SK-N-SH treated with all-trans-retinoic acid at 6 μM for 48 hours (cell line): ENCODE measurements at regions not wholly inside any gene's neighbourhood (a gene's known extent, or its start where the extent isn't known, plus 50 kb on each side); places are given as distances from the start of the nearest gene placed in this dataset.

ENCODE experiments used
- ATAC-seq: fragments of 200-7000 bp; cut with Tn5 transposase; 3 replicates; pipeline ENCODE4 v1.9.1; 2020; ENCODE audit warnings: mild to moderate bottlenecking, moderate library complexity
- ARNTL ChIP-seq: fragments of 450-650 bp; formaldehyde crosslinking; IDR thresholded peaks from 2 replicates; pipeline ENCODE4 v1.5.0; 2020; ENCODE audit warnings: low read depth, mild to moderate bottlenecking, moderate library complexity, borderline replicate concordance
- BACH2 ChIP-seq: fragments of 250-450 bp; sonication (Bioruptor Pico); IDR thresholded peaks from 2 replicates; pipeline ENCODE4 v1.9.0; 2021; ENCODE audit warnings: mild to moderate bottlenecking, borderline replicate concordance
- CSDC2 ChIP-seq: fragments of 250-450 bp; sonication (Bioruptor Pico); IDR thresholded peaks from 2 replicates; pipeline ENCODE4 v1.5.0; 2020; ENCODE audit warnings: mild to moderate bottlenecking, moderate library complexity
- CSRNP3 ChIP-seq: fragments of 250-450 bp; sonication (Bioruptor Pico); IDR thresholded peaks from 2 replicates; pipeline ENCODE4 v1.5.1; 2021; ENCODE audit warnings: mild to moderate bottlenecking, moderate library complexity
- ESRRG ChIP-seq: fragments of 250-450 bp; sonication (Bioruptor Pico); IDR thresholded peaks from 2 replicates; pipeline ENCODE4 v1.6.1; 2021; ENCODE audit warnings: mild to moderate bottlenecking
- GLIS3 ChIP-seq: fragments of 250-450 bp; sonication (Bioruptor Pico); IDR thresholded peaks from 2 replicates; pipeline ENCODE4 v1.5.0; 2020; ENCODE audit warnings: mild to moderate bottlenecking, moderate library complexity
- ISL1 ChIP-seq: fragments of 250-450 bp; sonication (Bioruptor Pico); IDR thresholded peaks from 2 replicates; pipeline ENCODE4 v2.1.2; 2022; ENCODE audit warnings: mild to moderate bottlenecking, moderate library complexity
- OSR1 ChIP-seq: fragments of 250-450 bp; sonication (Bioruptor Pico); IDR thresholded peaks from 2 replicates; pipeline ENCODE4 v1.8.0; 2022; ENCODE audit warnings: moderate library complexity, mild to moderate bottlenecking, inconsistent platforms
- PATZ1 ChIP-seq: fragments of 250-450 bp; sonication (Bioruptor Pico); IDR thresholded peaks from 2 replicates; pipeline ENCODE4 v1.8.0; 2020; ENCODE audit warnings: mild to moderate bottlenecking, moderate library complexity, borderline replicate concordance
- POU6F1 ChIP-seq: fragments of 250-450 bp; sonication (Bioruptor Pico); IDR thresholded peaks from 2 replicates; pipeline ENCODE4 v1.8.0; 2021; ENCODE audit warnings: low read depth, mild to moderate bottlenecking, moderate library complexity, borderline replicate concordance
- PPARA ChIP-seq: fragments of 250-450 bp; sonication (Bioruptor Pico); IDR thresholded peaks from 2 replicates; pipeline ENCODE4 v1.5.0; 2020; ENCODE audit warnings: mild to moderate bottlenecking, borderline replicate concordance
- RARB ChIP-seq: fragments of 250-450 bp; sonication (Bioruptor Pico); IDR thresholded peaks from 2 replicates; pipeline ENCODE4 v1.8.0; 2021; ENCODE audit warnings: mild to moderate bottlenecking, moderate library complexity
- TOX ChIP-seq: fragments of 250-450 bp; sonication (Bioruptor Pico); IDR thresholded peaks from 2 replicates; pipeline ENCODE4 v1.8.0; 2021; ENCODE audit warnings: mild to moderate bottlenecking, moderate library complexity, borderline replicate concordance
- TSHZ2 ChIP-seq: fragments of 250-450 bp; sonication (Bioruptor Pico); IDR thresholded peaks from 2 replicates; pipeline ENCODE4 v1.5.0; 2020; ENCODE audit warnings: mild to moderate bottlenecking, moderate library complexity
- ZC3H10 ChIP-seq: fragments of 250-450 bp; sonication (Bioruptor Pico); IDR thresholded peaks from 2 replicates; pipeline ENCODE4 v1.5.1; 2021; ENCODE audit warnings: mild to moderate bottlenecking, moderate library complexity
- ZFP3 ChIP-seq: fragments of 250-450 bp; sonication (Bioruptor Pico); IDR thresholded peaks from 2 replicates; pipeline ENCODE4 v1.5.0; 2020; ENCODE audit warnings: mild to moderate bottlenecking, moderate library complexity
- ZNF565 ChIP-seq: fragments of 450-650 bp; formaldehyde crosslinking; conservative IDR thresholded peaks from 2 replicates; pipeline ENCODE4 v1.5.0; 2020; ENCODE audit warnings: low read depth, mild to moderate bottlenecking, moderate library complexity
- ZNF70 ChIP-seq: fragments of 450-650 bp; formaldehyde crosslinking; IDR thresholded peaks from 2 replicates; pipeline ENCODE4 v1.5.0; 2020; ENCODE audit warnings: mild to moderate bottlenecking, moderate library complexity
- ZNF8 ChIP-seq: fragments of 450-650 bp; formaldehyde crosslinking; IDR thresholded peaks from 2 replicates; pipeline ENCODE4 v1.5.0; 2020; ENCODE audit warnings: mild to moderate bottlenecking, moderate library complexity

GRCh38 chr10:83848677-83849076 lies 290.6 kb upstream of the GHITM start:
- TF ChIP-seq ZFP3 (CRISPR knock-in tag), result no peak
- no peak for TF ChIP-seq RARB (CRISPR knock-in tag)
- no peak for TF ChIP-seq ZNF70
- no peak for TF ChIP-seq TOX (CRISPR knock-in tag)
- no peak for TF ChIP-seq OSR1 (CRISPR knock-in tag)
- ATAC-seq, result no peak

GRCh38 chr10:83849150-83849549 lies 290.2 kb upstream of the GHITM start:
- TF ChIP-seq OSR1 (CRISPR knock-in tag) (no peak), ZNF8 (no peak), GLIS3 (no peak), CSDC2 (no peak), BACH2 (no peak), TSHZ2 (CRISPR knock-in tag) (no peak), ZFP3 (CRISPR knock-in tag) (no peak), RARB (CRISPR knock-in tag) (no peak), ZNF565 (CRISPR knock-in tag) (no peak), PATZ1 (no peak), ESRRG (CRISPR knock-in tag) (no peak), POU6F1 (no peak)
- TF ChIP-seq, all 23 proteins: peak for 0
- ATAC-seq, result no peak

GRCh38 chr10:83852146-83852545 lies 287.2 kb upstream of the GHITM start:
- ATAC-seq, result no peak
- TF ChIP-seq ZC3H10 (CRISPR knock-in tag) (no peak), TSHZ2 (CRISPR knock-in tag) (no peak), OSR1 (CRISPR knock-in tag) (no peak), ARNTL (no peak), ESRRG (CRISPR knock-in tag) (no peak), GLIS3 (no peak)
- TF ChIP-seq, all 23 proteins: peak for 0

- ATAC-seq, result no peak
- TF ChIP-seq GLIS3 (no peak), PPARA (no peak), ISL1 (no peak), ZNF565 (CRISPR knock-in tag) (no peak), ZNF70 (no peak), ZNF8 (no peak), CSRNP3 (CRISPR knock-in tag) (no peak)
- TF ChIP-seq, all 23 proteins: peak for 0
Observed at GRCh38 chr10:83862723-83863122, 276.6 kb upstream of the GHITM start.
